CD4-positive, alpha-beta T cell treated with Interleukin-2 at 100 ng/mL for 4 hours (primary cell): ENCODE measurements at regions not wholly inside any gene's neighbourhood (a gene's known extent, or its start where the extent isn't known, plus 50 kb on each side); places are given as distances from the start of the nearest gene placed in this dataset.

ENCODE experiments used
- DNase-seq: peaks from one replicate; pipeline ENCODE4 v3.0.0-alpha.2; 2020; ENCODE audit warnings: low spot score

GRCh38 chr3:82276992-82277391 lies 515.5 kb upstream of the GBE1 start:
- no peak for DNase-seq

- no peak for DNase-seq
Measured at GRCh38 chr3:82274897-82275296, 513.5 kb upstream of the GBE1 start.

GRCh38 chr3:82265747-82266146 lies 504.3 kb upstream of the GBE1 start:
- DNase-seq, result no peak

- DNase-seq, result no peak
Measured at GRCh38 chr3:82262193-82262592, 500.7 kb upstream of the GBE1 start.

- no peak for DNase-seq
Measured at GRCh38 chr3:82261637-82262036, 500.2 kb upstream of the GBE1 start.

GRCh38 chr3:82261013-82261412 lies 499.6 kb upstream of the GBE1 start:
- no peak for DNase-seq

GRCh38 chr3:82259994-82260393 lies 498.5 kb upstream of the GBE1 start:
- no peak for DNase-seq

GRCh38 chr3:82240322-82240721 lies 478.9 kb upstream of the GBE1 start:
- DNase-seq, result no peak

- DNase-seq, result no peak
Measured at GRCh38 chr3:82236257-82236656, 474.8 kb upstream of the GBE1 start.

GRCh38 chr3:82229397-82229796 lies 468.0 kb upstream of the GBE1 start:
- no peak for DNase-seq

GRCh38 chr3:82224661-82225060 lies 463.2 kb upstream of the GBE1 start:
- DNase-seq, result no peak

GRCh38 chr3:82222401-82222800 lies 461.0 kb upstream of the GBE1 start:
- DNase-seq, result no peak

- no peak for DNase-seq
Measured at GRCh38 chr3:82217571-82217970, 456.1 kb upstream of the GBE1 start.

- DNase-seq, result no peak
Measured at GRCh38 chr3:82208002-82208710, 446.7 kb upstream of the GBE1 start.

- DNase-seq, result no peak
Measured at GRCh38 chr3:82202269-82202668, 440.8 kb upstream of the GBE1 start.

- no peak for DNase-seq
Measured at GRCh38 chr3:82201316-82201715, 439.9 kb upstream of the GBE1 start.

GRCh38 chr3:82198009-82198408 lies 436.6 kb upstream of the GBE1 start:
- no peak for DNase-seq

GRCh38 chr3:82196645-82197044 lies 435.2 kb upstream of the GBE1 start:
- DNase-seq, result no peak

- no peak for DNase-seq
Measured at GRCh38 chr3:82194870-82195269, 433.4 kb upstream of the GBE1 start.

GRCh38 chr3:82186017-82186416 lies 424.6 kb upstream of the GBE1 start:
- no peak for DNase-seq

GRCh38 chr3:82179291-82179690 lies 417.8 kb upstream of the GBE1 start:
- DNase-seq, result no peak

- DNase-seq, result no peak
Measured at GRCh38 chr3:82178291-82178690, 416.8 kb upstream of the GBE1 start.

GRCh38 chr3:82177774-82178173 lies 416.3 kb upstream of the GBE1 start:
- no peak for DNase-seq

GRCh38 chr3:82165266-82165665 lies 403.8 kb upstream of the GBE1 start:
- no peak for DNase-seq
